Lower leg skin (tissue), 3 donors: ENCODE measurements at regions not wholly inside any gene's neighbourhood (a gene's known extent, or its start where the extent isn't known, plus 50 kb on each side); places are given as distances from the start of the nearest gene placed in this dataset.

Experiments
- CTCF ChIP-seq, 3 donors: fragments of 450-650 bp; IDR thresholded peaks; one replicate each; pipeline ENCODE4 v1.5.1; 2016; ENCODE audit warnings: antibody characterized with exemption in 3 of 3, mild to moderate bottlenecking in 3 of 3, moderate library complexity in 2 of 3
- POLR2A ChIP-seq, 2 donors: fragments of 450-650 bp; IDR thresholded peaks; one replicate each; pipeline ENCODE4 v1.6.1; 2016 to 2017; ENCODE audit warnings: antibody characterized with exemption in 2 of 2, mild to moderate bottlenecking in 1 of 2, moderate library complexity in 1 of 2

GRCh38 chr9:21611891-21612290 is 129.8 kb upstream of the IFNE start:
- TF ChIP-seq CTCF (IDR thresholded peaks at IDR 0.05) (no peak), POLR2A (IDR thresholded peaks at IDR 0.05) (no peak)
